ENCODE measurements at regions not wholly inside any gene's neighbourhood (a gene's known extent, or its start where the extent isn't known, plus 50 kb on each side); places are given as distances from the start of the nearest gene placed in this dataset.

DNA sequence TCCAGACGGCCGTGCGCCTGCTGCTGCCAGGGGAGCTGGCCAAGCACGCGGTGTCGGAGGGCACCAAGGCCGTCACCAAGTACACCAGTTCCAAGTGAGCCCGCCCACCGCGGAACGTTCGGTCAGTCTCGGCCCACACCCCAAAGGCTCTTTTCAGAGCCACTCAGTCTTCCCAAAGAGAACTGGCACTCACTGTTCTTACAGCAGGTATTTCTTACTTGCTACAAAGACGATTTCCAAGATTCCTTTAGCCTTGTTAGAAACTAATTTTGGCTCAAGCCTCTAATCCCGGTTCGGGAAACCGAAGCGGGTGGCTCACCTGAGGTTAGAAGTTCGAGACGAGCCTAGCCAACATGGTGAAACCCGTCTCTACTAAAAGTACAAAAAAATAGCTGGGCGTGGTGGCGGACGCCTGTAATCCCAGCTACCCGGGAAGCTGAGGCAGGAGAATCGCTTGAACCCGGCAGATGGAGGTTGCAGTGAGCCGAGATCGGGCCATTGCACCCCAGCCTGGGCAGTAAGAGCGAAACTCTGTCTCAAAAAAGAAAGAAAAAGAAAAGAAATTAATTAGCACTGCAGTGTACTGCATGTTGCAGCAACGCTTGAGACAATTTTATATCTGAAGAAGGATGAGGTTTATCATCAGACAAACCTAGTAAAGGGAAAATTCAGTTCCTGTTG is 73.1 kb downstream of the OR2B2 start (continued):
- TF ChIP-seq ZNF138 (CRISPR knock-in tag; IDR thresholded peaks at IDR 0.05; ENCODE audit: low read depth) (0 out of 2 replicates have a peak, but pooled peaks have one; percentile 65), ZNF674 (CRISPR knock-in tag; IDR thresholded peaks at IDR 0.05; ENCODE audit: low read depth) (peak; percentile 8; the same call in 1 of the 2 replicates), ZNF251 (CRISPR knock-in tag; IDR thresholded peaks at IDR 0.05) (0 out of 2 replicates have a peak, but pooled peaks have one; percentile 16), ZNF121 (CRISPR knock-in tag; IDR thresholded peaks at IDR 0.05) (peak; percentile 43; the same call in 1 of the 2 replicates), SOX13 (IDR thresholded peaks at IDR 0.05) (no peak), SOX13 (CRISPR knock-in tag; conservative IDR thresholded peaks at IDR 0.05 in 1 of 2, IDR thresholded peaks at IDR 0.05 in 1 of 2) (0 out of 4 replicates have a peak, but pooled peaks of 1 of the 2 experiments have one; percentile 1), SP5 (CRISPR knock-in tag; IDR thresholded peaks at IDR 0.05; ENCODE audit: borderline replicate concordance, low read depth) (peak; percentile 13), ZKSCAN1 (IDR thresholded peaks at IDR 0.05; ENCODE audit: low read length) (no peak), ZBTB2 (CRISPR knock-in tag; IDR thresholded peaks at IDR 0.05; ENCODE audit: low read depth) (0 out of 2 replicates have a peak, but pooled peaks have one; percentile 47), ZNF687 (CRISPR knock-in tag; IDR thresholded peaks at IDR 0.05) (peak; percentile 66), MNT (IDR thresholded peaks at IDR 0.05) (no peak), ZNF136 (CRISPR knock-in tag; IDR thresholded peaks at IDR 0.05; ENCODE audit: low read depth) (peak; percentile 43; the same call in 1 of the 2 replicates)
- TF ChIP-seq, protein P1, sequence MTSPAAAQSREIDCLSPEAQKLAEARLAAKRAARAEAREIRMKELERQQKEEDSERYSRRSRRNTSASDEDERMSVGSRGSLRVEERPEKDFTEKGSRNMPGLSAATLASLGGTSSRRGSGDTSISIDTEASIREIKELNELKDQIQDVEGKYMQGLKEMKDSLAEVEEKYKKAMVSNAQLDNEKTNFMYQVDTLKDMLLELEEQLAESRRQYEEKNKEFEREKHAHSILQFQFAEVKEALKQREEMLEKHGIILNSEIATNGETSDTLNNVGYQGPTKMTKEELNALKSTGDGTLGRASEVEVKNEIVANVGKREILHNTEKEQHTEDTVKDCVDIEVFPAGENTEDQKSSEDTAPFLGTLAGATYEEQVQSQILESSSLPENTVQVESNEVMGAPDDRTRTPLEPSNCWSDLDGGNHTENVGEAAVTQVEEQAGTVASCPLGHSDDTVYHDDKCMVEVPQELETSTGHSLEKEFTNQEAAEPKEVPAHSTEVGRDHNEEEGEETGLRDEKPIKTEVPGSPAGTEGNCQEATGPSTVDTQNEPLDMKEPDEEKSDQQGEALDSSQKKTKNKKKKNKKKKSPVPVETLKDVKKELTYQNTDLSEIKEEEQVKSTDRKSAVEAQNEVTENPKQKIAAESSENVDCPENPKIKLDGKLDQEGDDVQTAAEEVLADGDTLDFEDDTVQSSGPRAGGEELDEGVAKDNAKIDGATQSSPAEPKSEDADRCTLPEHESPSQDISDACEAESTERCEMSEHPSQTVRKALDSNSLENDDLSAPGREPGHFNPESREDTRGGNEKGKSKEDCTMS (CRISPR knock-in tag; conservative IDR thresholded peaks at IDR 0.05): no peak
- TF ChIP-seq, protein P2, sequence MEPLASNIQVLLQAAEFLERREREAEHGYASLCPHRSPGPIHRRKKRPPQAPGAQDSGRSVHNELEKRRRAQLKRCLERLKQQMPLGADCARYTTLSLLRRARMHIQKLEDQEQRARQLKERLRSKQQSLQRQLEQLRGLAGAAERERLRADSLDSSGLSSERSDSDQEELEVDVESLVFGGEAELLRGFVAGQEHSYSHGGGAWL (CRISPR knock-in tag; IDR thresholded peaks at IDR 0.05): peak; percentile 84
- TF ChIP-seq, protein P3, sequence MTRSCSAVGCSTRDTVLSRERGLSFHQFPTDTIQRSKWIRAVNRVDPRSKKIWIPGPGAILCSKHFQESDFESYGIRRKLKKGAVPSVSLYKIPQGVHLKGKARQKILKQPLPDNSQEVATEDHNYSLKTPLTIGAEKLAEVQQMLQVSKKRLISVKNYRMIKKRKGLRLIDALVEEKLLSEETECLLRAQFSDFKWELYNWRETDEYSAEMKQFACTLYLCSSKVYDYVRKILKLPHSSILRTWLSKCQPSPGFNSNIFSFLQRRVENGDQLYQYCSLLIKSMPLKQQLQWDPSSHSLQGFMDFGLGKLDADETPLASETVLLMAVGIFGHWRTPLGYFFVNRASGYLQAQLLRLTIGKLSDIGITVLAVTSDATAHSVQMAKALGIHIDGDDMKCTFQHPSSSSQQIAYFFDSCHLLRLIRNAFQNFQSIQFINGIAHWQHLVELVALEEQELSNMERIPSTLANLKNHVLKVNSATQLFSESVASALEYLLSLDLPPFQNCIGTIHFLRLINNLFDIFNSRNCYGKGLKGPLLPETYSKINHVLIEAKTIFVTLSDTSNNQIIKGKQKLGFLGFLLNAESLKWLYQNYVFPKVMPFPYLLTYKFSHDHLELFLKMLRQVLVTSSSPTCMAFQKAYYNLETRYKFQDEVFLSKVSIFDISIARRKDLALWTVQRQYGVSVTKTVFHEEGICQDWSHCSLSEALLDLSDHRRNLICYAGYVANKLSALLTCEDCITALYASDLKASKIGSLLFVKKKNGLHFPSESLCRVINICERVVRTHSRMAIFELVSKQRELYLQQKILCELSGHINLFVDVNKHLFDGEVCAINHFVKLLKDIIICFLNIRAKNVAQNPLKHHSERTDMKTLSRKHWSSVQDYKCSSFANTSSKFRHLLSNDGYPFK (CRISPR knock-in tag; IDR thresholded peaks at IDR 0.05; ENCODE audit: borderline replicate concordance): peak; percentile 68; the same call in 1 of the 2 replicates

Measured in HepG2 (cell line).